Middle frontal gyrus (tissue), 1 donor: ENCODE measurements at regions not wholly inside any gene's neighbourhood (a gene's known extent, or its start where the extent isn't known, plus 50 kb on each side); places are given as distances from the start of the nearest gene placed in this dataset.
"Not testable (repeated sequence)": the region's sequence is repeated elsewhere in the genome, so short reads cannot be mapped to it uniquely, and the experiment has no call there.

Experiments used
- DNase-seq: peaks from one replicate; pipeline ENCODE4 v3.0.0-alpha.2; 2015; ENCODE audit warnings: low spot score; ENCODE audit errors: extremely low spot score

- DNase-seq, result no peak
These were observed 307.8 kb upstream of the DIPK2B start for GRCh38 chrX:45508454-45508853.

- no peak for DNase-seq
These were observed 305.6 kb upstream of the DIPK2B start for GRCh38 chrX:45506149-45506730.

- no peak for DNase-seq
These were observed 304.5 kb upstream of the DIPK2B start for GRCh38 chrX:45505214-45505613.

- not testable (repeated sequence) for DNase-seq
These were observed 303.2 kb upstream of the DIPK2B start for GRCh38 chrX:45503787-45504362.

GRCh38 chrX:45502396-45502795 lies 301.7 kb upstream of the DIPK2B start:
- DNase-seq, result no peak

GRCh38 chrX:45497290-45497689 lies 296.6 kb upstream of the DIPK2B start:
- no peak for DNase-seq

GRCh38 chrX:45485719-45486118 lies 285.0 kb upstream of the DIPK2B start:
- DNase-seq, result no peak

GRCh38 chrX:45479835-45480422 lies 279.3 kb upstream of the DIPK2B start:
- no peak for DNase-seq

- DNase-seq, result no peak
These were observed 278.6 kb upstream of the DIPK2B start for GRCh38 chrX:45479196-45479834.

GRCh38 chrX:45472968-45473367 lies 272.3 kb upstream of the DIPK2B start:
- no peak for DNase-seq

- DNase-seq, result not testable (repeated sequence)
These were observed 266.9 kb upstream of the DIPK2B start for GRCh38 chrX:45467537-45467936.

GRCh38 chrX:45455732-45456131 lies 255.1 kb upstream of the DIPK2B start:
- DNase-seq, result not testable (repeated sequence)

- DNase-seq, result no peak
These were observed 253.6 kb upstream of the DIPK2B start for GRCh38 chrX:45454290-45454689.

GRCh38 chrX:45449982-45450381 lies 249.3 kb upstream of the DIPK2B start:
- no peak for DNase-seq

GRCh38 chrX:45447995-45448394 lies 247.3 kb upstream of the DIPK2B start:
- DNase-seq, result no peak

GRCh38 chrX:45447331-45447730 lies 246.7 kb upstream of the DIPK2B start:
- DNase-seq, result no peak

- DNase-seq, result no peak
These were observed 245.2 kb upstream of the DIPK2B start for GRCh38 chrX:45445745-45446412.

GRCh38 chrX:45437186-45437585 lies 236.5 kb upstream of the DIPK2B start:
- no peak for DNase-seq

GRCh38 chrX:45435481-45435880 lies 234.8 kb upstream of the DIPK2B start:
- no peak for DNase-seq

- no peak for DNase-seq
These were observed 233.6 kb upstream of the DIPK2B start for GRCh38 chrX:45434231-45434630.

GRCh38 chrX:45428831-45429230 lies 228.2 kb upstream of the DIPK2B start:
- no peak for DNase-seq

GRCh38 chrX:45424326-45424725 lies 223.7 kb upstream of the DIPK2B start:
- no peak for DNase-seq
